GM18867 (cell line): ENCODE measurements at regions not wholly inside any gene's neighbourhood (a gene's known extent, or its start where the extent isn't known, plus 50 kb on each side); places are given as distances from the start of the nearest gene placed in this dataset.

ENCODE experiments used
- ATAC-seq: cut with Tn5 transposase; IDR thresholded peaks from one replicate; pipeline ENCODE4 v1.9.1; 2021; ENCODE audit warnings: mild to moderate bottlenecking, moderate library complexity; ENCODE audit not compliant: unreplicated experiment

- ATAC-seq: no peak
These were observed 476.4 kb downstream of the HS3ST3B1 start for GRCh38 chr17:14777291-14777690.

GRCh38 chr17:14776791-14777190 lies 475.9 kb downstream of the HS3ST3B1 start:
- ATAC-seq: no peak

- no peak for ATAC-seq
These were observed 475.0 kb downstream of the HS3ST3B1 start for GRCh38 chr17:14775731-14776492.

GRCh38 chr17:14774774-14775173 lies 473.9 kb downstream of the HS3ST3B1 start:
- no peak for ATAC-seq

GRCh38 chr17:14772776-14773175 lies 471.9 kb downstream of the HS3ST3B1 start:
- ATAC-seq: no peak

- no peak for ATAC-seq
These were observed 470.7 kb downstream of the HS3ST3B1 start for GRCh38 chr17:14771543-14771942.

GRCh38 chr17:14768923-14769322 lies 468.0 kb downstream of the HS3ST3B1 start:
- no peak for ATAC-seq

GRCh38 chr17:14762736-14763479 lies 462.0 kb downstream of the HS3ST3B1 start:
- ATAC-seq: no peak

GRCh38 chr17:14760719-14761411 lies 460.0 kb downstream of the HS3ST3B1 start:
- ATAC-seq: no peak

- no peak for ATAC-seq
These were observed 459.3 kb downstream of the HS3ST3B1 start for GRCh38 chr17:14760212-14760611.

- ATAC-seq: no peak
These were observed 458.4 kb downstream of the HS3ST3B1 start for GRCh38 chr17:14759325-14759724.

GRCh38 chr17:14756479-14756878 lies 455.6 kb downstream of the HS3ST3B1 start:
- ATAC-seq: no peak

GRCh38 chr17:14755002-14755401 lies 454.1 kb downstream of the HS3ST3B1 start:
- no peak for ATAC-seq

GRCh38 chr17:14753383-14753782 lies 452.5 kb downstream of the HS3ST3B1 start:
- no peak for ATAC-seq

- no peak for ATAC-seq
These were observed 451.1 kb downstream of the HS3ST3B1 start for GRCh38 chr17:14752011-14752410.

- no peak for ATAC-seq
These were observed 450.0 kb downstream of the HS3ST3B1 start for GRCh38 chr17:14750866-14751265.

- no peak for ATAC-seq
These were observed 448.4 kb downstream of the HS3ST3B1 start for GRCh38 chr17:14749269-14749668.

GRCh38 chr17:14748036-14748710 lies 447.3 kb downstream of the HS3ST3B1 start:
- no peak for ATAC-seq

- no peak for ATAC-seq
These were observed 446.7 kb downstream of the HS3ST3B1 start for GRCh38 chr17:14747603-14747950.

GRCh38 chr17:14746822-14747602 lies 446.1 kb downstream of the HS3ST3B1 start:
- no peak for ATAC-seq
